ENCODE measurements at regions not wholly inside any gene's neighbourhood (a gene's known extent, or its start where the extent isn't known, plus 50 kb on each side); places are given as distances from the start of the nearest gene placed in this dataset.

- TF ChIP-seq CTCF (IDR thresholded peaks at IDR 0.05) (no peak), POLR2A (IDR thresholded peaks at IDR 0.05) (no peak)
These were observed 85.1 kb downstream of the TNFRSF13B start for GRCh38 chr17:16886655-16887322.
